ENCODE measurements at regions not wholly inside any gene's neighbourhood (a gene's known extent, or its start where the extent isn't known, plus 50 kb on each side); places are given as distances from the start of the nearest gene placed in this dataset.

GRCh38 chr1:208467151-208467780, 223.1 kb upstream of the PLXNA2 start:
- intact Hi-C loops (cut with DNase I), result no loop called here
- Histone ChIP-seq H3K9me3 (no peaks in the 10 kb centered on the region), H3K27ac (no peak overlapping the region), H3K27me3 (no peaks in the 10 kb centered on the region), H3K4me1 (no peaks in the 10 kb centered on the region), H3K4me3 (no peak overlapping the region), H3K36me3 (no peaks in the 10 kb centered on the region)
- TF ChIP-seq POLR2AphosphoS5 (IDR thresholded peaks at IDR 0.05; ENCODE audit: insufficient read depth in 1 of 2, low read depth in 1 of 2) (no peak), POLR2A (IDR thresholded peaks at IDR 0.05) (no peak)
- TF ChIP-seq, protein P1, sequence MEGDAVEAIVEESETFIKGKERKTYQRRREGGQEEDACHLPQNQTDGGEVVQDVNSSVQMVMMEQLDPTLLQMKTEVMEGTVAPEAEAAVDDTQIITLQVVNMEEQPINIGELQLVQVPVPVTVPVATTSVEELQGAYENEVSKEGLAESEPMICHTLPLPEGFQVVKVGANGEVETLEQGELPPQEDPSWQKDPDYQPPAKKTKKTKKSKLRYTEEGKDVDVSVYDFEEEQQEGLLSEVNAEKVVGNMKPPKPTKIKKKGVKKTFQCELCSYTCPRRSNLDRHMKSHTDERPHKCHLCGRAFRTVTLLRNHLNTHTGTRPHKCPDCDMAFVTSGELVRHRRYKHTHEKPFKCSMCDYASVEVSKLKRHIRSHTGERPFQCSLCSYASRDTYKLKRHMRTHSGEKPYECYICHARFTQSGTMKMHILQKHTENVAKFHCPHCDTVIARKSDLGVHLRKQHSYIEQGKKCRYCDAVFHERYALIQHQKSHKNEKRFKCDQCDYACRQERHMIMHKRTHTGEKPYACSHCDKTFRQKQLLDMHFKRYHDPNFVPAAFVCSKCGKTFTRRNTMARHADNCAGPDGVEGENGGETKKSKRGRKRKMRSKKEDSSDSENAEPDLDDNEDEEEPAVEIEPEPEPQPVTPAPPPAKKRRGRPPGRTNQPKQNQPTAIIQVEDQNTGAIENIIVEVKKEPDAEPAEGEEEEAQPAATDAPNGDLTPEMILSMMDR (IDR thresholded peaks at IDR 0.05), result no peak
- no peak for DNase-seq (ENCODE audit: extremely low spot score in 2 of 2)

GRCh38 chr1:208475449-208475848, 231.3 kb upstream of the PLXNA2 start:
- H3K4me1 ChIP-seq, result no peaks in the 10 kb centered on the region
- H3K4me3 ChIP-seq, result no peak overlapping the region
- no peaks in the 10 kb centered on the region for H3K27me3 ChIP-seq
- TF ChIP-seq POLR2A (IDR thresholded peaks at IDR 0.05) (no peak), POLR2AphosphoS5 (IDR thresholded peaks at IDR 0.05; ENCODE audit: insufficient read depth in 1 of 2, low read depth in 1 of 2) (no peak)
- TF ChIP-seq, protein P1 (IDR thresholded peaks at IDR 0.05), result no peak
- intact Hi-C loops (cut with DNase I), result no loop called here
- no peak for DNase-seq (ENCODE audit: extremely low spot score in 2 of 2)
- no peaks in the 10 kb centered on the region for H3K36me3 ChIP-seq
- no peaks in the 10 kb centered on the region for H3K9me3 ChIP-seq
- H3K27ac ChIP-seq, result no peak overlapping the region

DNA sequence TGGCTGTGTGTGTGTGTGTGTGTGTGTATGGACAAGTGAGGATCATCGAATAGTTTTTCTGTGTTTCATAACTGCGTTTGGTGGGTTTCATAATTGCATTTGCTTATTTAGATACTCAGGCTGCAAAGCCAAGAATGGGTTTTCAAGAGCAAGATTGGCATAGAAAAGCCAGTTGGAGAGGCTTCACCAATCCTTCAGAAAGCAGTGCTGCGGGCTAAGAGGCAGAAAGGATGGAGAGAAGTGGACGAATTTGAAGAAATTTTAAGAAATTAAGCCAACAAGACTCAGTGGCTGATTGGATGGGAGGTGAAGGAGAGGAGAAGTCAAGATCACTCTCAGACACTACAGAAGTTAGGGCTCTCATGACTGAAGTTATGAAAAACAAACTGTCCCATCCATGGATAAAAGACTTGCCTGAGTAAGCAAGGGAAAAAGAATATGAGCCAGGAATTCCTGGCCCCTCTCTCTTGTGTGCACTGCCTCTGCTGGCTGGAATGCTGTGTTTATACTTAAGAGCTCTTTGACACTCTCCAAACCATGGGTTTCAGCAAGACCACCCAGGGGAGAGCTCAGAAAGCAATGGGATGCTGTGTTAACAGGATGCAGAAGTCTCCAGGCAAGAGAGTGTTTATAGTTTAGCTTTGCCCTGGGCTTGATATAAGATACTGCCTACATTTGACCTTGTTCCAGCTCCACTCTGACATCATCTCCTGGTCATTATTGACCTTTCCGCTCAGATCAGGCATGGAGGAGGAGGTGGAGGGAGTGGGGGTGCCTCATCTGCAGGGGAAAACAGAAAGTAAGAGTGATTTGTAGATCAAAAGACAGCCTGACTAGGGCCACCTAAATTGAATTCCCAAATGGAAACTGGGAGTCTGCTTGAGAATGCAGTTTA, 232.0 kb upstream of the PLXNA2 start:
- Histone ChIP-seq H3K4me1 (no peaks in the 10 kb centered on the region), H3K9me3 (no peaks in the 10 kb centered on the region), H3K27me3 (no peaks in the 10 kb centered on the region), H3K27ac (no peak overlapping the region), H3K36me3 (no peaks in the 10 kb centered on the region), H3K4me3 (no peak overlapping the region)
- TF ChIP-seq POLR2AphosphoS5 (IDR thresholded peaks at IDR 0.05; ENCODE audit: insufficient read depth in 1 of 2, low read depth in 1 of 2), result no peak
- TF ChIP-seq POLR2A (IDR thresholded peaks at IDR 0.05), result no peak
- TF ChIP-seq, protein P1 (IDR thresholded peaks at IDR 0.05), result no peak
- intact Hi-C loops (cut with DNase I), result no loop called here
- DNase-seq (ENCODE audit: extremely low spot score in 2 of 2), result no peak

GRCh38 chr1:208476846-208477170, 232.6 kb upstream of the PLXNA2 start:
- intact Hi-C loops (cut with DNase I), result no loop called here
- Histone ChIP-seq H3K4me1 (no peaks in the 10 kb centered on the region), H3K4me3 (no peak overlapping the region), H3K27ac (no peak overlapping the region), H3K36me3 (no peaks in the 10 kb centered on the region), H3K9me3 (no peaks in the 10 kb centered on the region), H3K27me3 (no peaks in the 10 kb centered on the region)
- DNase-seq (ENCODE audit: extremely low spot score in 2 of 2), result no peak
- TF ChIP-seq POLR2A (IDR thresholded peaks at IDR 0.05) (no peak), POLR2AphosphoS5 (IDR thresholded peaks at IDR 0.05; ENCODE audit: insufficient read depth in 1 of 2, low read depth in 1 of 2) (no peak)
- TF ChIP-seq, protein P1 (IDR thresholded peaks at IDR 0.05), result no peak

GRCh38 chr1:208479435-208479834, 235.3 kb upstream of the PLXNA2 start:
- intact Hi-C loops (cut with DNase I), result no loop called here
- Histone ChIP-seq H3K27ac (no peak overlapping the region), H3K9me3 (no peaks in the 10 kb centered on the region), H3K4me3 (no peak overlapping the region), H3K27me3 (no peaks in the 10 kb centered on the region), H3K36me3 (no peaks in the 10 kb centered on the region), H3K4me1 (no peaks in the 10 kb centered on the region)
- TF ChIP-seq POLR2AphosphoS5 (IDR thresholded peaks at IDR 0.05; ENCODE audit: insufficient read depth in 1 of 2, low read depth in 1 of 2) (no peak), POLR2A (IDR thresholded peaks at IDR 0.05) (no peak)
- TF ChIP-seq, protein P1 (IDR thresholded peaks at IDR 0.05), result no peak
- DNase-seq (ENCODE audit: extremely low spot score in 2 of 2), result no peak
